SW 1271 (cell line): ENCODE measurements at regions not wholly inside any gene's neighbourhood (a gene's known extent, or its start where the extent isn't known, plus 50 kb on each side); places are given as distances from the start of the nearest gene placed in this dataset.
A peak's percentile ranks its signal among the peaks of the same experiment; 100 is the strongest.

Experiments used
- DNase-seq, 2 experiments: peaks; one replicate each; lab custom pipeline; 2025; lab: John Stamatoyannopoulos, UW

DNA sequence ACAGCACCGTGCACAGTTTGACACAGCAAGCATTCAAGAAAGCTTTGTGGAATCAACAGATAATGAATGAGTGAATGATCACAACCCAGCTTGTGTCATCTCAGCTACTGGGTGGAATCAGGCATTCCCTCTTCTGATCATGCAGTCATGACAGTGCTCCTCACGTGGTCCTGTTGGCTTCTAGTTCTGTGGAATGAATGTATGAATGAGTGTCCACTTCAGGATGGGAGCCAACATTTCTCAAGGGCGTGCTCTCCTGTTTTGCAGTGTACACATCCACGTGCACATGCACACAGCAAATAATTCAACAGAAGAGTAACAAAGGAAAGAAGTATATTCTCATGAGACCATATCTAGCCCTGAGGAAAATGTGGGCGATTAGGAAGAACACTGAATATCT lies 133.1 kb upstream of the NPVF start:
- no peak for DNase-seq

DNA sequence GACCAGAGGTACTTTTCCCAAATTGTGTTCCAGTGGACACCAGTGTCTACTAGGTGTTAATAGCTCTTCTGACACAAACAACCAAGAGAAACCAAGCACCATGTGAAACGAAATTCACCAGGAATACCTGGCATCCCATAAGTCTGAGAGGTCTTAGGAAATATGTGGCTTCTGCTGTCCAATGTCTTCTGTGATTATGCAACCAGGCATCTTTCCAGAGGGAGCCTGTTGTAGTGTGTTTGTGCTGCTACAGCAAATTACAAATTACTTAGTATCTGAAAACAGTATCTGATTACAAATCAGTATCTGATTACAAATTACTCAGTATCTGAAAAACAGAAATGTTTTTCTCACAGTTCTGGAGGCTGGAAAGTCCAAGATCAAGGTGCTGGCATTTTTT lies 133.6 kb upstream of the NPVF start:
- no peak for DNase-seq

DNA sequence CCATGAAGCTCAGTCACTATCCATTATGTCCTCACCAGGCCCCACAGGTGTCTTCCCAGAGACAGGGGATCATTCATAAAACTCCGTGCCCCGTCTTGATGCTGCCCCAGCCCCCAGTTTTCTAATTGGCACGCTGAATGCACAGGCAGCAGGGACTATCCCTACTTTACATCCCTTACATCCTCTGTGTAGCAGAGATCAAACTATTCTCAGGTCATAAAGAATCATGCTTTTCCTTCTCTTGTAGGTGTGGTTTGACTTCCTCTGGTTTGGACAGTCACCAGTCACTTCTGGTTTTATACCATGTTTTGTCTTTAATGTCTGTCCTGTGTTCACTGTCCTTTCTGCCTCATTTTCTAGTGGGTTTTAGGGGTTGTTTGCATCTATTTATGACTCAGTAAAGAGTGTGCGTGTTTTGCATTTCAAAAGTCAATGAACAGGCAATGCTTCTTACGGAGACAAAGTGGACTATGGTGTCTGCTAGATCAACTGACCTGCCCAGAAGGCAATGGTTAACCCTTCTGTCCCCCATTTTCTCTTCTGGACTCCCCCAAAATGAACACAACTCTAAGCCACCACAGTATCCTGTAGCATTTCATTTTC lies 140.4 kb upstream of the NPVF start:
- no peak for DNase-seq

DNA sequence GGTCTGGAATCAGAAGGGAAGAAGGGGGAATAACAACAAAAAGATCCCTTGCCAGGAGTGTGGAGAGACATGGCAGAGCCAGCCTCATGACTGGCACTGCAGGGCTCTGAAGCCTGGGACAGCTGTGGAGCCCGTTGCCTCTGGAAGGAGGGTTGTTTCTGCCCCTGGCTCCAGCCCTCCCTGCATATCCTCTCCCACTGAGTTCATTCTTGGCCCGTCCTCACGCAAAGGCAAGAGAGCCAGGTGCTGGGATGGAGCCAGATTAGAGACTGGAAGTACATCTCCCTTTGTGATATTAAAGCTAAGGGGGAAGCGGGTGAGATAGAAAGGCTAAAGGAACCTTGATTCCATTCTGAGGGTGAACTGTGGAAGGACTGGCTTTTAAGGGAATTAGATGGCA lies 141.5 kb upstream of the NPVF start:
- DNase-seq, result no peak

DNA sequence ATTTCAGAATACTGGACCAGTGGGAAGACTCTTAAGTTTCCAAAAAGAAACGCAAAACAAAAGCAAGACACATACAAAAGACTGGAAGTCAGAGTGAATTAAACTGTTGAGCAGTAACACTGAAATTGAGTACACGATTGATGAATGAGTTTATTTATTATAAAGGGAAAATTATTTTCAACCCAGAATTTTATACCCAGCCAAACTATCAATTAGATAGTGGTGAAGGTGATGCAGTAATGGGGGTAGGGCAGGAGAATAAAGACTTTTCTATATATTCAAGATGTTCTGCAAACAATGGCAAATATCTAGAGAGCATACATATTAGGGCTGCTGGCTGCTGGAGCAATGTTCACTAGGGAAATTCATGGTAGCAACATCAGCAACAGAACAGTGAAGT lies 143.7 kb upstream of the NPVF start:
- DNase-seq, result no peak

DNA sequence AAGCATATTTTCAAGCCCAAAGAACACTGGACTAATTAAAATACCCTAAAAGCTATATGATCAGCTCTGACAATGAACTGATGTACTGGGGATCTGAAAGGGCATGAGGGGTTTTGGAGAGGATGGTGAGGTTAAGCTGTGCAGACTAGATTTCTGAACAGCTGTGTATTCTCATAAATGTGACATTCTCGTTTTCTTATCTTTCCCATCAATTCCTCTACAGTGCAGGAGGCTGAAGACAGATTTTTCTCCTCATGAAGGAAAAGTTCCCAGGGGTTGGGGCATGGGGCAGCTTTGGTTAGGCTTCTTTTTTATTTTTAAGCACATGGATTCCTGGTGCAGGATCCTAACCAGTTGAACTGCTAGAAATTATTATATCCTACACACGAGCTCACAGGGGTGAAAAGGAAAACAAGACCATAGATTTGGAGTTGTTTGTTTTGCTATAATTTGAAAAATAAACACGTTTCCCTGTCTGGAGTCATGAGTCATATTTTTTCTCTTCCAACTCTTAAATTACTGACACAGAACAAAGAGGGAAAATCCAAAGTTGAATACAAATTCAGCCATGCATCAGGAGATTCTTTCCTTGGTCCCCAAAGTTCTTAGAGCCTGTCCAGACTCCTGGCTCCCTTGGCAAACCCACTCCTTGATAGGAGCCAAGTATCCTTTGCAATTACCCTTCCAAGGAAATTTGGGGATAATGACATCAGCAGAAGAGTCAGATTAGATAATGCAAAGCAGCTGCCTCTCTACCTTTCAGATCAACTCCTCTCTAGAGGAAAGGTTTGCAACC lies 147.7 kb upstream of the NPVF start:
- no peak for DNase-seq

DNA sequence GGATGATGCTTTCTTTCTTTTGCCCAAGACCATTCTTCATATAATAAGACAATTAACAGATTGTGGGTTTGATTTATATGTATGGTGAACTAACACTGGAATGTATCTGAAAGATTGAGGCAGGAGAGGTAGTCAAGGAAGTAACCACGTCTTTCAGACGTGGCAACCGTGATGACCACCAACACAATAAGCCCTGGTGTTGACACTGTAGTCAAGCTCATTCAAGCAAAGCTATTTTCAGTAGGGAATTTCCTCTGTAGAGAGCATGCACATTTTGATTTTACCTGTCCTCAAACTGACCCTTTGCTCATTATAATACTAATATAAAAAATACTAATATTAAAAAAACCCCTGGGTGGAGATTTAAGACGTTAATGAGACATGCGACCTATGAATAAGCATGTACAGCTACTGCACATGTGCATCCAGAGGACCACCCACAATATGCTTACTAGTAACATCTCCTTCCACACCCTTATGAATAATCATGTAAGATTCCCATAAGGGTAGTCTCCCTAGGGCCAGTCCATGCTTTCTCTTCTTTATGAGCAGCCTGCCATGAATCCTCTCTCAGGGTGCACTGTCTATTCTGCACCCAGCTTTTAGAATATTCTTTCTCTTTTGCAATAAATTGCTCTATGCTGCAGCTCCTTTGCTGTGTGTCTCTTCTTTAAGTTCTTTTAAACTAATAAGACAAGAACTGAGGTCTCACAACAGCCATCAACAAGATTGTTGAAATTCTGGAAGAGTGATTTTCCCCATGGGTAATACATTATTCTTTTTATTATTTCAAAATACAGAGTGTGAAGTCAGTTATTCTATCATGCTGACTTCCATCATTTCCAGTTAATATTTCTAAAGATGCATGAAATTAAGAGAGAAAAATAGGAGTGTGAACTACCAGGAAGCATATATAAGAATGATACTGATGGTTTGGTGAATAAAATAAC lies 151.3 kb upstream of the NPVF start:
- DNase-seq, result no peak

DNA sequence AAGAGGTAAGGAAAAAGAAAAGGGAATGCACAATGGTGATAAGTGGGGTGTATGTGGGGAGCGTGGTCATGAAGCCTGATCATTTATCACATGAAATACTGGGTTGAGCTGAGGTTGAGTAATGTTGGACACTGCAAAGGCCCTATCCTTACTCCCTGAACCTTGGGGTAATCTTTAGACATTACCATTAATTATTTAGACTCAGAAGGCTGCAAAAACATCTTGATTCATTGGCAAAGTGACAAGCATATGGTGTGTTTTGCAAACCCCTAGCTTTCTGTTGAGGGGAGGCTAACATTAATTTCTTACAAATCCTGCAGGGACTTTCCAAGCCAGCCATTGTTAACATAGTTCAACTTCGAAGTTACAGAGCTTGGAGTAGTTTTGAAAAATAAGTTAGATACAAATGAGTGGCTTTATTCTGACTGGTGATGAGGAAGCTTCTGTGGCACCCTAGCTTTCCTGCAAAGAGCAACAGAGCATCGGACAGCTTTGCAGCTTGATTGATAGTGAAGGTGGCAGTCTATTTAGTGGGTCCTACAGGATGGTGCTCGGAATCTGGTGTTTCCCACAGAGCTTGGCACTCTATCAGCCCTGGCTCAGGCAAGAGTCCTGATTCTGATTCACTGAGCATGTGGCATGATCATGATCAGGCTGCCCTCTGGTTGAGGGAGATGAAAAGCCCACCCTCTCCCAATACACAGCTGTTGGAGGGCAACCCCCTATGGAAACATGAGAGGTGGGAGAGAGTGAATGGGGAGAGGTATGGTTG lies 153.7 kb upstream of the NPVF start:
- no peak for DNase-seq

DNA sequence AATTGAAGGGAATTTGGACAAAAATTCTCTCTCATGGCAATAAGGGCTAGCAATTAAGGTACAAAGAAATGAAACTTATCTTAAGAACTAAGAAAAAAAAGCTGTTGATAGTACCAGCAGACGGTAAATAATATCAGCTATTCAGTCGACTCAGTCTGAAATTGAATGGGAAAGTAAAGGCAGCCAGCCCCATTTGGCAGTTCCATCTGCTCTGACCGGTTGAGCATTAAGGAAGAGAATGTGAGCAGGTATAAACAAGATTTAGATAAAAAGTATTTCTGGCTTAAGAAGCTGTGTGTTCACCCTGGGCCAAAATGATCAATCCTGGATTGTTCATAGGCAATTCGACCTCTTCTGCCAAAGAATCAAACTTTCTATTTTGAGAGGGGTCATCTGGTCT lies 154.6 kb upstream of the NPVF start:
- DNase-seq, result no peak

DNA sequence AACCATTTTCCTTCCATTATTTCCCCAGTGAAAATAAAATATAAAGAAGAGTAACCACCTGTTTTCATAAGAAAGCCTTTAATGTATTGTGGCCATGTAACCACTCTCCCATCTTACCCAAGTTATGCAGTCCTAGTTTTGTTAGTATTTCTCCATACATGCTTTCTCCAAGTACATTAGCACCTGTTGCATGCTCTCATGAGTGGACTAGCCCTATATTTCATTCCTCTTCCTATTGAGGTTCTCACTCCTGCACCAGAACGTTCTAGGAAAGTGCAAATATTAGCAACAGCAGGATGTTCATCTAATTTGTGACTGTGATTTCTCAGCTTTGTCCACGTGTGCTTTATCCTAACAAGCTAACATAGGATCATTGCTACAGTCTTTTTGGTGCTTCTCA lies 155.1 kb upstream of the NPVF start:
- DNase-seq, result no peak

DNA sequence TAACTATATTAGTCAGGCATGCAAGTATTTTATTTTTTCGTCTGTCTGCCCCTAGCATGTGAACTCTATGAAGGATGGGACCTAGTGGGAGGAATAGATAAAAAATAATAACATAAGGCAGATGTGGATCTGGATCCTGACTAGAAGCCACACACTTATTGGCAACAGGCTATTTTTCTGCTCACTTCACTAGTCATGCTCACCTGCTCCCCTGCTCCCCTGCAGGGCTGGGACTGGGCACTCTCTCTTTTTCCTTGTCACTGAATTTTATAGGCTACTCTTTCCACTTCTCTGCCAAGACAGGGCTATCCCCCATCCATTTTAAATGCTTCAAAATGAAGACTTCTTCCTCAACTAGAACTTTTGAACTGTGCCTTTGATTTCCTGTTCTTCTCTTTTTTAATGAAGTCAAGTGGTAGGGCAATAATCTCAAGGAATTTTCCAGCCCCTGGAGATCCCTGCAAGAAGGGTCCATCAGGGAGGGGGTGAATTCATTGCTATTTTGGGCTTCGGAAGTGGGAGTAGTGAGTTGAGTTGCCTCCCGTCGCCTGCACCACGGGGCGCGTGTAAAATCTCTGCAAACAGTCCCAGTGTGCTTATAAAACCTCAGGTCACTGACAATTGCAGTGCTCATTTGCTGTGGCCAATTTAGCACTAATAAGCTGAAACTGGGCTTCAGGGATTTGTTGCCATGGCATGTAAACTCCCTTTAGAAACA lies 156.7 kb upstream of the NPVF start:
- no peak for DNase-seq

DNA sequence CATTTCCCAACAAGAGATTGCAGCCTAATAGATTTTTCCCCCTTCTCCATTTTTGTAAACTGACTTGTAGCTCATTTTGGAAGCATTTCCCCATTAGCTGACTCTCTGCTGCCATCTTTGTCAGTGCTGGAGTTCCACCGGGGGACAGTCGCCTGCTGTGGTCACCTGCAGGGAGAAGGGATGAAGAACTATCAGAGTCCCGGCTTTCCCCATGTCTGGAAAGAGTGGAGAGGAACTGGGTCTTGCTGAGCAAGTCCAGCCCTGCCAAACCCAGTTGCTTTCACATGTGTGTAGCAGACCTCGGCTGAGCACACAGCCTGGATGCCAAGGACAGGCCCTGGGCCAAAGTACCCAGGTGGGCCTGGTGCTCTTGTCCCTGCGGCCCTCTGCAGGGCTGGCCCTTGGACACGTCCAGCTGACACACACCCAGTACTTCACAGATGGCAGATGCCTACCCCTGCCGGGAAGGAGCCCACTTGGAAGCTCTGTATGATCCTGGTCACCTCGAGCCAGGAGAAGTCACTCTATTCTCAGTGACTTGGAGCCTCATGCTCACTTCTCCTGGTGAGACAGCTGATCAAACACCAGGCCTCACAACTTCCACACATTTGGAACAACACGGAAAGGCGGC lies 157.3 kb upstream of the NPVF start:
- no peak for DNase-seq

DNA sequence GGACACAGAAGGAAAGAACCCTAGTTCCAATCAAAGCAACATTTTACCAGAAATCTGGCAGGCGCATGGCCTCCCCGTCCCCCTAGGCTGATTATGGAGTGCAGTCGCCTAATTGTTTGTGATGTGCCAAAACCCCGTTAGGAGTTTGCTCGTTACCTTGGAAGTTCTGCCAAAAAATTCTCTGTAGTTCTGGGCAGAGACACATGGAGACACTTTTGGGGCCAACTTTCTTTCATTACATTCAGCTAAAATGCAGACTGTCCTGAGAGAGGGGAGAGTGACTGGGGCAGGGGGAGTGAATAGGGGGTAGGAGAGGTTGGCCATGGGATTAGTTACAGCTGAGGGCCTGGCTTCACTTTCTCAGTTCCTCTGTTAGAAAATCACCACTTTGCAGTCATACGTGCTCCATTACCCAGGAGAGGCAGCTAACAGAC lies 158.0 kb upstream of the NPVF start:
- DNase-seq, result no peak

DNA sequence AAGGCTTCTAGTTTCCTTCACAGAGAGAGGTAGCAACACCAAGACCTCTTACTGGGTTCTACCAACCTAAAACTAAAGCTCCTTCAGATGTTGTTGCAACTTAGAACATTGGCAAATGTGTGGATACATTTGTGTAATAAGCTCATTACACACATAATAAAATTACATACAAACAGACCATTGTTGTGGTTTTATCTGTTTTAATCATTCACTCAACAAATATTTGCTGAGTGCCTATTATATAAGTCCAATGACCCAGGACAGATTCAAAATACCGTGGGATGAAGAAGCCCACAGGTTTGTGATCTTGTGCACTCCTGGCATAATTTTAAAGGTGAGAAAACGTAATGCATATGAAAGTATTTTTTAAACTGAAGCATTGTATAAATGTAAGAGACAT lies 160.4 kb upstream of the NPVF start:
- DNase-seq, result no peak

DNA sequence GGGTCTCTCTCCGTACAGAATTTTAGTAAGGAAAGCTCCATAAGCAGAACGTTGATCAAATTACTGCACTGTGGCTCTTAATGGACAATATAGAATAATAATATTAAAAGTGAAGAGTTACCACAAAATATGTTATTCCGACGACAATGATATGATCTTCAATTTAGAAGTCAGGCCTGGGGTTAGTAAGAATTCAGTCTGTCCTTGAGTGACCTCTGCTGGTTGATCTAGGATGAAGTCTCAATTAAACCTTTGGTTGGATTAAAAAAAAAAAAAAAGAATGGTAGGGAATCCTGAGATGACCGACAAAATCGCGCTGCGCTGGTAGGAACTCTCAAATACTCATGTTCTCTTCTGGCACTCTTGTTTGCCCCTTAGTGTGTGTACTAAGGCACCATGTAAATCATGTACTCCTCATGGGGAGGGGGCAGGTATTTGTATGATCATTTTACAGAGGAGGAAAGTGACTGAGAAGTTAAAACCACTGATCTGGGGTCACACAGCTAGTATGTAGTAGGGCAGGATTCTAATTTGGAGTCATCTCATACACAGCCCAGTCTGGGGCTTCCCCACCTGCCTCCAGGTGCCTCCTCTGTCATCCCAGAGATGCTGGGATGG lies 161.3 kb upstream of the NPVF start:
- peak in 1 of 2 experiments; percentile 39 for DNase-seq

DNA sequence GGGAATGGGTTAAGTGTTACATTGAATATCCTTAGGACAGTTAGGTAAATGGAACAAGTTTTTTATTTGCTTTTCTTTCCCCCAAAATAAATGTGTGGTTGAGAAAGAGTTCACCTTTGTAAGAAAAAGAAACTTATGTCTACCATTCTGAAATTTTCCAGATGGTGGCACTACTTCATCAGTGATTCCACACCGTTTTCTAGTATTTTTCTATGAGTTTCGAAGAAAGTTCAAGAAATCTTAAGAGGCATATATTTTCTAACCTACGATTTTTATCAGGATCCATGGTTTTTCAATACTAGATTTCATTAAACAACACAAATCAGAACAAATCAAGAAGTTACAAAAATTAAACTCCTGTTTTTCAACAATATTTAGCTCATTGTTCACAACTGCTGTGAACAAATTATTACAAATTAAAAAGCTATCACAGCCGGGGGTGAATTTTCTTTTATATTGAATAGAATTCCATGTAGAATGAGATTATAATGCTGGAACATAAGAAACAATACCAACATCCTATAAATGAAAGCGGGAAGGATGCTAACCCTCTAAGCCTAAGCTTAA lies 163.1 kb upstream of the NPVF start:
- peak in 1 of 2 experiments; percentile 10 for DNase-seq

DNA sequence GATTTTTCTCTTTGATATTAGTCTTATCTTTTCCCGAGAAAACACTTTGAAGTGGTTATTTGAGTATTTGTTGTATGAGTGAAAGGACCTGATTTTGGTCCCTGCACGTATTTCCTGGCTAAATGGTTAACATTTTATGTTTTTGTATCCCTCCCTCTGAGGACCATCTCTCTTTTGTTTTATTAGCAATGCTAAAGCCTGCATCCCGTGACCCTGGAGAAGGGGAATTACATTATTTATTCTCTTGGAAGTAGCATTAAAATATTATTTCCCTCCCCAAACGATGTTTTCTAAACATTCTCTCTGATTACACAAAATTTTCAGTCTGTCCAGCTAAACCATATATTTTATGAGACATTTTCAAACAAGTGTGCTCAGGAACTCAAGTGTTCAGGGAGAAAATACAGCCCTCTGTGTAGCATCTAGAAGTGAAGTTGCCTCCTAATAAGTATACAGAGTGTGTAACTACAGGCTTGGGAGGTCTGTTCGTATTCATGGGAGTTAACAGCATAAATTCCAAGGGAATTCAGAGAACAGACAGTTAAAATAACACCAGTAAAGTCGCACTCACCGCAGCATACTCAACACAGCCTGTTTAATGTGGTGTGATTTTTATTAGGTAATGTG lies 163.8 kb upstream of the NPVF start:
- no peak for DNase-seq

DNA sequence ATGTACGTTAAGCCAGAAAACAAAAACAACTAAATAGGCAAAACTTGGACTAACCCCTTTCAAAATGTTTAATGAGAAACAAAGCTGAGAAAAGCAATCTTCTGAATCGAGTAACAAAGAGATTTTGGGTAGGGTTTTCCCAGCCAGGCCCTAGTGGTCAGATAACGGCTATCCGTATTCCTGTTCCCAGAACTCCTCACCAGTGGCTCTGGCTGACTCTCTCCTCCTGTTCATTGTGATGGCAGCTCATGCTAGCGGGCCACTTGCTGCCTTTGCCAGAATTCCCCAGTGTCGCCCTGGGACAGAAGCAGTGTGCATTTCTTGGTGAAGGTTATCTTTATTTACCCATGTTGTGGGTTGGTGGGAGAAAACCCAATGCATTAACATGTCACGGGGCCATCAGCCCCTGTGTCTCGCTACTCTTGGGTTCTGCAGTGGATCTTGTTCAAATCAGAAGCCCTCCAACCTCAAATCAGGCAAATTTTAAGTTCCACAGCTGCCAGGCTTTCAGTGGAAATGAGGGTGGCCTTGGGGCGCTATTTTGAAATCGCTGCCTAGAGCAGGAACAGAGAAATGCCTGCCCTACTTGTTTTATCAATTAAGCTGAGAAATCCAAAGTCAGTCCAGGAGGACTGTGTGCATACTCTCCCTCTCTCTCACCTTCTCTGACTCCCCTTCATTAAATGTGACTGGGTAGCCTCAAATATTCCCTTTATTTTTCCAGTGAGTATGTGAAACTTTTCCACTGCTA lies 164.5 kb upstream of the NPVF start:
- no peak for DNase-seq

DNA sequence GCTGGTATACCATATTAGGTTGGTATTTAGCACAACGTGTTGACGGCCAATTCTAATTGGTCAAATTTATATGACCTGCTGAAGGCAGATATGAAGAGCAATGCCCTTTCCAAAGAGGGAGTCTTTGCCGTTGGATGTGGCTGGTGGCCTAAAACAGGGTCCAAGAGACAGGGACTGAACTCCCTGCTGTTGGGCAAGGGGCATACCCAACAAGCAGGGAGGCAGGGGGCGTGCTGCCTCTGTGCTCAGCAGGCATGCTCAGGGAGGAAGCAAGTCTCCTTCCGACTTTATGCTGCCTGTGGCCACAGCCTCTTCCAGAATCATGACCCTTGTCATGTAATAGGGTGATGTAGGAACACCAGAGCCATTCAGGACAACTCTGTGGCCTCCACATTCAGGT lies 167.7 kb upstream of the NPVF start:
- no peak for DNase-seq
